ENCODE measurements at regions not wholly inside any gene's neighbourhood (a gene's known extent, or its start where the extent isn't known, plus 50 kb on each side); places are given as distances from the start of the nearest gene placed in this dataset.

GRCh38 chr7:106569500-106569929 is 91.4 kb downstream of the CCDC71L start:
- no peak for TF ChIP-seq CTCF (IDR thresholded peaks at IDR 0.05)
- TF ChIP-seq POLR2A (IDR thresholded peaks at IDR 0.05), result no peak
